Small intestine (tissue), 7 donors: ENCODE measurements at regions not wholly inside any gene's neighbourhood (a gene's known extent, or its start where the extent isn't known, plus 50 kb on each side); places are given as distances from the start of the nearest gene placed in this dataset.
"Not testable (repeated sequence)": the region's sequence is repeated elsewhere in the genome, so short reads cannot be mapped to it uniquely, and the experiment has no call there.

Source experiments
- DNase-seq, 2 donors: peaks; one replicate each; pipeline versions ENCODE4 v3.0.0 to v3.0.0-alpha.2; 2013
- FAIRE-seq: peaks from 2 replicates; lab custom pipeline; 2012; peaks lifted over from hg19 to GRCh38; lab: Jason Lieb, UNC
- H3K27ac ChIP-seq, 3 donors: one replicate each; pipeline ENCODE4 v1.5.1; 2013; ENCODE audit warnings: low read length in 2 of 3, mild to moderate bottlenecking in 2 of 3, control low read depth in 1 of 3, inconsistent platforms in 1 of 3, low read depth in 1 of 3, moderate library complexity in 1 of 3
- H3K27me3 ChIP-seq, 3 donors: one replicate each; pipeline ENCODE4 v1.6.1; 2013; ENCODE audit warnings: low read length in 3 of 3, inconsistent platforms in 1 of 3; ENCODE audit not compliant: control insufficient read depth in 3 of 3, insufficient read depth in 3 of 3
- H3K36me3 ChIP-seq, 3 donors: one replicate each; pipeline ENCODE4 v1.6.1; 2013; ENCODE audit warnings: low read length in 3 of 3, inconsistent platforms in 1 of 3, low read depth in 1 of 3, mild to moderate bottlenecking in 1 of 3, moderate library complexity in 1 of 3; ENCODE audit not compliant: control insufficient read depth in 3 of 3, insufficient read depth in 2 of 3
- H3K4me1 ChIP-seq, 3 donors: one replicate each; pipeline ENCODE4 v1.6.1; 2013; ENCODE audit warnings: low read length in 2 of 3, inconsistent platforms in 1 of 3, low read depth in 1 of 3, mild to moderate bottlenecking in 1 of 3, moderate library complexity in 1 of 3; ENCODE audit not compliant: control insufficient read depth in 3 of 3, insufficient read depth in 2 of 3
- H3K4me3 ChIP-seq, 3 donors: one replicate each; pipeline ENCODE4 v1.5.1; 2013; ENCODE audit warnings: low read length in 3 of 3, control low read depth in 1 of 3, inconsistent platforms in 1 of 3, low read depth in 1 of 3, mild to moderate bottlenecking in 1 of 3, moderate library complexity in 1 of 3
- H3K9me3 ChIP-seq, 2 donors: one replicate each; pipeline ENCODE4 v1.6.1; 2013; ENCODE audit warnings: low read depth in 1 of 2, low read length in 1 of 2; ENCODE audit not compliant: control insufficient read depth in 2 of 2, insufficient read depth in 1 of 2
- WGBS, 3 donors: extraction: QIAGEN DNeasy Blood & Tissue Kit; methylation state at CpG; one replicate each; pipeline ENCODE4 v1.1.7; 2013; 5-methylcytosine and 5-hydroxymethylcytosine counted together
- donor health status: healthy with polysubstance abuse.
- donor health status: control.
- donor health status: control.
- donor health status: Bipolar disorder and iron deficiency.
- donor health status: healthy.

GRCh38 chr9:16294940-16295339 lies 575.5 kb downstream of the BNC2 start:
- not testable (repeated sequence) for H3K27ac ChIP-seq, H3K4me1 ChIP-seq, H3K4me3 ChIP-seq, H3K9me3 ChIP-seq, FAIRE-seq, DNase-seq, H3K27me3 ChIP-seq, H3K36me3 ChIP-seq
- 58 to 81% (median 75%) methylated on average over 5 of the region's 5 CpGs for WGBS, 3 donors

GRCh38 chr9:16299368-16299767 lies 571.1 kb downstream of the BNC2 start:
- not testable (repeated sequence) for H3K36me3 ChIP-seq, H3K27ac ChIP-seq, DNase-seq, H3K9me3 ChIP-seq, FAIRE-seq, H3K4me3 ChIP-seq, H3K27me3 ChIP-seq, H3K4me1 ChIP-seq
- WGBS, 3 donors = 32 to 68% (median 42%) methylated on average over 3 of the region's 3 CpGs

- H3K27ac ChIP-seq = no peak overlapping the region
- FAIRE-seq (no peak), DNase-seq (no peak)
- peaks cover 0 to 6% (median 0%) of the 10 kb centered on the region in 3 donors for H3K27me3 ChIP-seq
- no peaks in the 10 kb centered on the region for H3K4me1 ChIP-seq
- 87 to 91% (median 89%) methylated on average over 6 of the region's 6 CpGs for WGBS, 3 donors
- no peaks in the 10 kb centered on the region for H3K36me3 ChIP-seq
- no peaks in the 10 kb centered on the region for H3K9me3 ChIP-seq
- H3K4me3 ChIP-seq = no peak overlapping the region
These were observed 567.0 kb downstream of the BNC2 start for GRCh38 chr9:16303506-16303905.

- FAIRE-seq = no peak
- WGBS, 3 donors = 32 to 56% (median 51%) methylated on average over 3 of the region's 3 CpGs
- no peak overlapping the region for H3K27ac ChIP-seq
- H3K9me3 ChIP-seq = no peaks in the 10 kb centered on the region
- H3K27me3 ChIP-seq = peaks cover 0 to 6% (median 0%) of the 10 kb centered on the region in 3 donors
- DNase-seq = no peak
- H3K4me1 ChIP-seq = no peaks in the 10 kb centered on the region
- H3K4me3 ChIP-seq = no peak overlapping the region
- no peaks in the 10 kb centered on the region for H3K36me3 ChIP-seq
These were observed 566.2 kb downstream of the BNC2 start for GRCh38 chr9:16304301-16304700.

GRCh38 chr9:16306586-16306985 lies 563.9 kb downstream of the BNC2 start:
- Histone ChIP-seq H3K27ac (no peak overlapping the region), H3K36me3 (no peaks in the 10 kb centered on the region), H3K27me3 (peaks cover 0 to 6% (median 0%) of the 10 kb centered on the region in 3 donors), H3K9me3 (no peaks in the 10 kb centered on the region), H3K4me1 (peaks cover 0 to 8% (median 0%) of the 10 kb centered on the region in 3 donors), H3K4me3 (no peak overlapping the region)
- 86 to 91% (median 87%) methylated on average over 3 of the region's 3 CpGs for WGBS, 3 donors
- FAIRE-seq (no peak), DNase-seq (no peak)

- no peaks in the 10 kb centered on the region for H3K9me3 ChIP-seq
- FAIRE-seq = no peak
- peaks cover 0 to 8% (median 0%) of the 10 kb centered on the region in 3 donors for H3K4me1 ChIP-seq
These were observed 562.8 kb downstream of the BNC2 start for GRCh38 chr9:16307626-16308195.

GRCh38 chr9:16308645-16309044 lies 561.8 kb downstream of the BNC2 start:
- Histone ChIP-seq H3K4me3 (no peak overlapping the region), H3K36me3 (no peaks in the 10 kb centered on the region), H3K9me3 (no peaks in the 10 kb centered on the region), H3K27me3 (peaks cover 0 to 6% (median 0%) of the 10 kb centered on the region in 3 donors), H3K4me1 (peaks cover 0 to 8% (median 0%) of the 10 kb centered on the region in 3 donors), H3K27ac (no peak overlapping the region)
- no peak for FAIRE-seq
- WGBS, 3 donors = 54 to 63% (median 60%) methylated on average over 5 of the region's 5 CpGs
- no peak for DNase-seq

More at GRCh38 chr9:16307626-16308195, 562.8 kb downstream of the BNC2 start:
- H3K4me3 ChIP-seq = no peak overlapping the region
- H3K27ac ChIP-seq = no peak overlapping the region
- WGBS, 3 donors = 44 to 62% (median 53%) methylated on average over 2 of the region's 2 CpGs
- H3K27me3 ChIP-seq = peaks cover 0 to 6% (median 0%) of the 10 kb centered on the region in 3 donors
- no peaks in the 10 kb centered on the region for H3K36me3 ChIP-seq
- DNase-seq = no peak

GRCh38 chr9:16309082-16309468 lies 561.4 kb downstream of the BNC2 start:
- H3K4me3 ChIP-seq = no peak overlapping the region
- WGBS, 3 donors = 74 to 79% (median 77%) methylated on average over 5 of the region's 5 CpGs
- peak overlapping the region in 1 of 3 donors; percentile 26 for H3K27ac ChIP-seq
- DNase-seq (no peak), FAIRE-seq (no peak)
- peaks cover 0 to 3% (median 0%) of the 10 kb centered on the region in 3 donors for H3K27me3 ChIP-seq
- H3K36me3 ChIP-seq = no peaks in the 10 kb centered on the region
- no peaks in the 10 kb centered on the region for H3K9me3 ChIP-seq
- peaks cover 0 to 8% (median 0%) of the 10 kb centered on the region in 3 donors for H3K4me1 ChIP-seq
